ENCODE measurements at regions not wholly inside any gene's neighbourhood (a gene's known extent, or its start where the extent isn't known, plus 50 kb on each side); places are given as distances from the start of the nearest gene placed in this dataset.
"Not testable (repeated sequence)": the region's sequence is repeated elsewhere in the genome, so short reads cannot be mapped to it uniquely, and the experiment has no call there.

DNA sequence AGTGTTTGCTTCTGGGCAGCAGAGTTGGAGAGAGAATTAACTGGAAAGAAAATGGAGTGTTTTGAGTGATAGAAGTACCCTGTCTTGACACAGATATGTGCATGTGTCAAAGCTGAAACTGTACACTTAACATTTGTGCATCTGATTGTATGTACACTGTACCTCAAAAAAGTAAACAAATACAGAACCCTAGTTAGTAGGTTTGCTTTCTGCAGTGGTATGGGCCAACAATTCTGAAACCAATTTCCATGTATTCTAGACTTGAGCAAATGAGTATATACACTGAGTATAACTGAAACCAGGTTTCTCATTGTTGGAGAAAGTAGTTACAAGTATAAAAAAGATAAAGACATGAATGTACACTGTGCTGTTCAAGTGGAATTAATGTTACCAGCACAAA is 52.4 kb downstream of the ELAPOR2 start:
- no peak for DNase-seq (ENCODE audit: low read depth)

DNA sequence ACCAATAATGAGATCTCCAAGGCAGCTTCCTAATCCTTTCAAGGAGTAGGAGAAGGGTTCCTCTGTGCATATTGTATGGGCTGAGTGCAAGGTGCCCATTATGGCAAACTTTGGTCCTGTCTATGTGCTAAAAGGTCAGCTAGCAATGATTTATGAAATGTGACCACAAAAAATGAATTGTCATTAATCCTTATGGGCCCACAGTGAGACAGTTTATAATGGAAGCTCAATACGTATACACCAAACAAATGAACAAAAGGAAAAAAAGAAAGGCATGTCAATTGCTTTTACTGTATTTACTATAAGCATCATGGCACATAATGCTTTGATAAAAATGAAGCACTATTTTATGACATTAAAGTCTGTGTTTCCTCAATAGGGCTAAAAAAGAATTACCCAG is 54.5 kb downstream of the ELAPOR2 start:
- DNase-seq (ENCODE audit: low read depth) = no peak

DNA sequence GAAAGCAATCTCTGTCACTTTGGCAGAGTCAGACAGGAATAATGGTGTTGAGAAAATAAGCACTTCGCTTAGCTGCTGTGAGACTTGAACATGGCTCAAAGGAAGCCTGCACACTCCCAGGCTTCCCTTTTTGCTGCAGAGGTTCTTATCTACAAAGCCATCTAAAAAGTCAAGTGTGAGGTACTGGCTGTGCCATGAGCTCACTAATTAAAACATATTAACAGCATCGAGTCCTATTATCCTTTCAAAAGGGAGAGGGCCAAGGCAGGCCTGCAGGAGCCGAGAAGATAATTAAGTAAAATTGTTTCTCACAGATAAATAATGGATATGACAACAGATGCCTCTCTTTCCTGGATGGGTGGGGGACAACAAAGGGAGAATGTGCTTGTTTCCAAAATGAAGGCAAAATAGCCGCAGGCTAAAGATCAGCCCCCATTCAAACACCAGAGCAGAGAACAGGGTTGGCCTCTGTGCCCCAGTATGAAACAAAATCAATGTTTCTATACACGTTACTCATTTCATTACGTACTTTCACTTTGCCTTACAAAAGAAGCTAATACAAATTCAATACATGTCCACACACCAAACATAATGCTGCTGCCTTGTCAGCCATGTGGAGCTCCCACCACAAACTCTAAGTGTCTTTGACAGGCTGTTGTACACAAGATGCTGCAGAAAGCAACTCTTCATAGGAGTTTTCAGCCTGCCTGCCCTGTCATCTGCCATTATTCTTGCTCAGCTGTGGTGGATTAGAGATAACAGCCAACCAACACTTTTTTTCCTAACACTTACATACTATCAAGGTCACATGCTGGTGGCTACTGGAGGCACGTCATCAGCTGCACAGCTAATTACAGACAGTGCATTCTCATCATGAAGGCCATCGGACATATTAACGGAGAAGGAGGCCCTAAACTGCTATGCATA is 55.3 kb downstream of the ELAPOR2 start:
- peak; percentile 16 for DNase-seq (ENCODE audit: low read depth)

DNA sequence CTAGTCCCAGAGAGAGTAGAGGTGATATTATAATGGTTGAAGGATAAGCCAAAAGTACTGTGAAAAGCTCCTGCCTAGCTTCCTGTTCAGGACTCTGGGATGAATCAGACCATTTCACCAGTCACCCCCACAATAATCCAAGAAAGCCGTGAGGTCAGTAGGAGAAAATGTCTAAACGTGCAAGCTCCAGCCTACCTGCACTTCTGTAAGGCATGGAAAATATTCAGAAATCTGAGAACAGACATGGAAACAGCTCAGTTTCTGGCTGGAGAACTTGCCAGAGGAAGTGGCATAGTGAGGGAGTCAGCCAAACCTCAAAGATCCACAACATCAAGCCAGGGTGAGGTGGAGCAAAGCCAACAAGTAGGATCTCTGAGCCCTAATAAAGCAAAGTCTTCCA is 58.2 kb downstream of the ELAPOR2 start:
- peak; percentile 73 for DNase-seq (ENCODE audit: low read depth)

DNA sequence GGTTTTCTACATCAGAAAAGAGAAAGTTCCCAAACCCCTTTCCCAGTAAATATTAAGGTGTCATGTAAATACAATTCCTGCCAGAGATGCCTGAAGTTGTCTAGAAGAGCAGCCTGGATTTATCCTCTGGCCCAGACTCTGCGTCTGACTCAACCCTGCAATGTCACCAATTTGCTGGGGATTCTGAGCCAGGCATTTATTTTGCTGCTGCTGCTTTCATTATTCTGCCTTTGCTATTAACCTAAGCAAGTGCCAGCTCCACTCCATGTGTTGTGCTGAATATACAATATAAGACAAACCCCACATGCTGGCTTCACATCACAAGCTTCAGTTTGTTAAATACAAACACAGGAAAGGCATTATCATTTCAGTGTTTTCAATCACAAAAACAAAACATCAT is 59.1 kb downstream of the ELAPOR2 start:
- peak; percentile 19 for DNase-seq (ENCODE audit: low read depth)

DNA sequence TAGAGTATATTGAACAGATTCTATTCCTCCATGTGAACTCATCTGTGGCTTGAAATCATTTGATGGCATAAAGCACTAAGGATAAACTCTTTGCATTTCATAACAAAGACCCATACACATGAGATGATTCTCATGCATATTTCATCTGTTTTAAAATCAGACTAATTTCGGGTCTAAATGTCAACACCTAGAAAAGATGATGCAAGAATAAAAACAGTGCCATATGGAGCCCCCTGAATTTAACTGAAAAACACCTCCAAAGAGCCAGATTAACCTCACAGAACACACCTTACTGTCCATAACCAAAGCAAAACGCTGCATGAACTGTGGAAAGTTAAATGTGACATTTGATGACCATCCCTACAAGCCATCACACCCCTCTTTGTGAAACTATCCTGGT is 59.7 kb downstream of the ELAPOR2 start:
- no peak for DNase-seq (ENCODE audit: low read depth)

DNA sequence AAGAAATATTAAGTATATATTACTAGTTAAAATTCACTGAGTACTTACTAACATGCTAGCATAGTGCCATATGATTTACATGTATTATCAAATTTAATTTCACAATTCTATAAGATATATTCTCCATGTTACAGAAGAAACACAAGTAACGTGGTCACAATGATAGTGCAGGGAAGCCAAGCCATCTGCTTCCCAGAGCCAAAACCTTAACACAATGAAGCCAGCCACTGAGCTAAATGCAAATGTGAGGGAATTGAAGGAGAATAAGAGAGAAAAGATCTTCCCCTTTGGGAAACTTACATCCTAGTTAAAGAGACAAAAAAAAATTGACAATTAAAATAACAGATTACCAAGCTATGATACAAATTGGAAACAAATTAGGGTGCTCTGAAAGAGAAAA is 63.6 kb downstream of the ELAPOR2 start:
- DNase-seq (ENCODE audit: low read depth) = no peak

DNA sequence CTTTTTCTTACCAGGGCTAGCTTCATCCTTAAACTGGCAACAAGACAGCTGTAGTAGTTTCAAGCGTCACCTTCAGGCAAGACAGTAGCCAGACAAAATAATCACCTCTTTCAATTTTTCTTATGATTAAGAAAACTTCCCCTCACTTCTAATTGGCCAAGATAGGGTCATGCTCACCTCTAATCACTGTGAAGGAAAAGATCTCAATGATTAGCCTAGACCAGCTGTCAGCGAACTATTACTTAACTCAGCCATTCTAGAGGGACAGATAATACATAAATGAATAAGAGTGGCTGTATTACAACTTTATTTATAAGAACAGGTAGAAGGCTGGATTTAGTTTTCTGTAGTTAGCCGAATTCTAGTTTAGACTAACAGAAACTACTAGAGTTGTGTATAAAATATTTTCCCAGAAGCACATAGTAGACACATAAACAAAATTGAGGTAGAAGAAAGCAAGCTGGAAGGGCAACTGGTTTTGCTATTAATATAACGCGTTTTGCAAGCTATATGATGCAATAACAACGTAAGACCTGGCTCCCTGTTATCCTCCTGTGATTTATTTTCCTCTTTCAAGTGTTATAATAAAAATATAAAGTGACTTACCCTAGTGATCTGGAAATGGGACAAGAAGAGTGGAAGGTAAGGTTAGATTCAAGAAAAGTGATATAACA is 64.3 kb downstream of the ELAPOR2 start:
- no peak for DNase-seq (ENCODE audit: low read depth)

DNA sequence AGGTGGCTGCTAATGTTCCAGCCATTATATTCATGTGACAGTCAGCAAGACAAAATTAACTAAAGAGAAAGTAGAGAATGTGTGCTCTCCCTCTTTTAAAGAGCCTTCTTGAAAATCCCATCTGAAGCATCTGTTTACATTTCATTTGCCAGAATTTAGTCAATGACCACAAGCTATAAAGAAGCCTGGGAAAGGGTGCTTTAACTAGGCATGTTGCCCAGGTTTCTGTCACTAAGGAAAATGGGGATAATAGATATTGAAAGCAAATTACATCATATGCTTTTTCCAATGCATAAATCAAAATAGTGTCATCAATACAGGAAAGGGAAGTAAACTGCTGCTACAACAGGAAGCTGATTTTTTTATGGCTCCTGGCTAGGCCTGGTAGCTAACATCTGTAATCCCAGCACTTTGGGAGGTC is 67.7 kb downstream of the ELAPOR2 start:
- DNase-seq (ENCODE audit: low read depth) = no peak

DNA sequence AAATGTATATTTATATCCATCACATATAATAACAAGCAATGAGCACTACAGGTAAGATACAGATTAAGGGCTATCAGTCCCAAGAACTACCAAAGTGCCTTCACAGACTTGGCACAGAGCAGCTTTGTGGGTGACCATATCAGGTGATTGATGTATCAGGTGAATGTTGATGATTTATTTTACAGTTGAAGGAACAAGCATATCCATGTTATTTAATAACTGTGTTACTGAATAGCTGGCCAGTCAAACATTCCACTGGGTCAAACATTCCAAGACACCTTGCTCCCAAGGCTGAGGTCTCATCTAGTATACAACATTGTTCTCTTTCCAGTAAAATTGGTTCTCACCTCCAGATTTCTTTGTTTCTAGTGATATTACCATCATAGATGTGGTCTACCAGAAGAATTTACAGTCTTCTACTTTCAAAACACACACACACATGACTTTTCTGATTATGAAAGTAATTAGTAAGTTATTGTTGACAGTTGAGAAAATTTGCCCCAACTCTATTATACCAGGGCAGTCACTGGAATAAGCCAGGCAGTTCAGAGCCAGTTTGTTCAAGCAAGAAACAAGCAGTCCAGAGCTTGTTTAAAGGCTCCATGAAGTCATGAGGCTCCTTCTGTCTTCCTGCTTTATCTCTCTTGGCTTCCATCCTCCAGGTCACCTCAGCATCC is 68.2 kb downstream of the ELAPOR2 start:
- DNase-seq (ENCODE audit: low read depth) = no peak

DNA sequence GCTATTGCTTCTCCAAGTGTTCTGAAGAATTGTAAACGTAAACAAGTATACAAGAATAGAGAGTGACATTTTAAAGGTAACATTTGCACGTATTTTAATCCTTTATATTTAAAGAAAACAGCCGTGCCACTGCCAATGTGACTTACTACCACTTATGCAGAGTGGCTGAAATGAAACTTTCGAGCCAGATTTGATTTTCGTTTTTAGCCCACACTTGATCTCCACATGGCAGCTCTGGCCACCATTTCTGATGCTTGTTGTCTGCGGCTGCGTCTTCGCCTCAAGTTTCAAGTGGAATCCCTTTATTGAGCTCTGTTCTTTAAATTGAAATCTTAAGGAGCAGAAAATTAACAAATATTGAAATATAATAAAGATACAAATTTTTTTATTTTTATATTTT is 70.0 kb downstream of the ELAPOR2 start:
- no peak for DNase-seq (ENCODE audit: low read depth)

DNA sequence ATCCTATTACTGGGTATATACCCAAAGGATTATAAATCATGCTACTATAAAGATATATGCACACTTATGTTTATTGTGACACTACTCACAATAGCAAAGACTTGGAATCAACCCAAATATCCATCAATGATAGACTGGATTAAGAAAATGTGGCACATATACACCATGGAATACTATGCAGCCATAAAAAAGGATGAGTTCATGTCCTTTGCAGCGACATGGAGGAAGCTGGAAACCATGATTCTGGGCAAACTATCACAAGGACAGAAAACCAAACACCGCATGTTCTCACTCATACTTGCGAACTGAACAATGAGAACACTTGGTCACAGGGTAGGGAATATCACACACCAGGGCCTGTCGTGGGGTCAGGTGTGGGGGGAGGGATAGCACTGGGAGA is 71.6 kb downstream of the ELAPOR2 start:
- not testable (repeated sequence) for DNase-seq (ENCODE audit: low read depth)

DNA sequence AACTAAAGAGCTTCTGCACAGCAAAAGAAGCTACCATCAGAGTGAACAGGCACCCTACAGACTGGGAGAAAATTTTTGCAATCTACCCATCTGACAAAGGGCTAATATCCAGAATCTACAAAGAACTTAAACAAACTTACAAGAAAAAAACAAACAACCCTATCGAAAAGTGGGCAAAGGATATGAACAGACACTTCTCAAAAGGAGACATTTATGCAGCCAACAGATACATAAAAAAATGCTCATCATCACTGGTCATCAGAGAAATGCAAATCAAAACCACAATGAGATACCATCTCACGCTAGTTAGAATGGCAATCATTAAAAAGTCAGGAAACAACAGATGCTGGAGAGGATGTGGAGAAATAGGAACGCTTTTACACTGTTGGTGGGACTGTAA is 72.1 kb downstream of the ELAPOR2 start:
- not testable (repeated sequence) for DNase-seq (ENCODE audit: low read depth)

DNA sequence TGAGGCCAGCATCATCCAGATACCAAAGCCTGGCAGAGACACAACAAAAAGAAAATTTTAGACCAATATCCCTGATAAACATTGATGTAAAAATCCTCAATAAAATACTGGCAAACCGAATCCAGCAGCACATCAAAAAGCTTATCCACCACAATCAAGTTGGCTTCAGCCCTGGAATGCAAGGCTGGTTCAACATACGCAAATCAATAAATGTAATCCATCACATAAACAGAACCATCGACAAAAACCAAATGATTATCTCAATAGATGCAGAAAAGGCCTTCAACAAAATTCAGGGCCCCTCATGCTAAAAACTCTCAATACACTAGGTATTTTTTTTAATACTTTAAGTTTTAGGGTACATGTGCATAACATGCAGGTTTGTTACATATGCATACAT is 74.1 kb downstream of the ELAPOR2 start:
- not testable (repeated sequence) for DNase-seq (ENCODE audit: low read depth)

DNA sequence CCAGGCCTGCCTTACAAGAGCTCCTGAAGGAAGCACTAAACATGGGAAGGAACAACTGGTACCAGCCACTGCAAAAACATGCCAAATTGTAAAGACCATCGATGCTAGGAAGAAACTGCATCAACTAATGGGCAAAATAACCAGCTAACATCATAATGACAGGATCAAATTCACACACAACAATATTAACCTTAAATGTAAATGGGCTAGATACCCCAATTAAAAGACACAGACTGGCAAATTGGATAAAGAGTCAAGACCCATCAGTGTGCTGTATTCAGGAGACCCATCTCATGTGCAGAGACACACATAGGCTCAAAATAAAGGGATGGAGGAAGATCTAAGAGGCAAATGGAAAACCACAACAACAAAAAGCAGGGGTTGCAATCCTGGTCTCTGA is 75.8 kb downstream of the ELAPOR2 start:
- not testable (repeated sequence) for DNase-seq (ENCODE audit: low read depth)

DNA sequence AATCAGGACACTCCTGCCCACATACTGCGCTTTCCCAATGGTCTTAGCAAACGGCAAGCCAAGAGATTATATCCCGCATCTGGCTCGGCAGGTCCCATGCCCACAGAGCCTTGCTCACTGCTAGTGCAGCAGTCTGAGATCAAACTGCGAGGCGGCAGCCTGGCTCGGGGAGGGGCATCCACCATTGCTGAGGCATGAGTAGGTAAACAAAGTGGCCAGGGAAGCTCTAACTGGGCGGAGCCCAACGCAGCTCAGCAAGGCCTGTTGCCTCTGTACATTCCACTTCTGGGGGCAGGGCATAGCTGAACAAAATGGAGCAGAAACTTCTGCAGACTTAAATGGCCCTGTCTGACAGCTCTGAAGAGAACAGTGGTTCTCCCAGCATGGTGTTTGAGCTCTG is 77.5 kb downstream of the ELAPOR2 start:
- DNase-seq (ENCODE audit: low read depth) = not testable (repeated sequence)

DNA sequence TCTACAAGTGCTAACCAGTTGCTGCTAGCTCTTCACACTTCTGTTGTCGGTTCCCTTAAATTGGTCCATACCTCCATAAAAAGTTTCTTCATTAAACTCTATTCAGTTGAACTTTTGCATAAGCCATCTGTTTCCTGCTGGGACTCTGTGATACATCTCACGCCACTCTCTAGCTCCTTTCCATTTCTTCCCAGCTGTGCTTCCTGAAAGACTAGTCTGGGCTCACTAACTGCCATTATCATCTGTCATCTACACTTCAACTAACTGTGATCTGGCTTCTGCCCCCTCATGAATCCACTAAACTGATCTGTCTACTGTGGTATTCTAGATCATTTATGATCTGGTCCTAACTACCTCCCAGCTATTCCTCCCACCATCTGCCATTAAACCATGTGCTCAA is 78.3 kb downstream of the ELAPOR2 start:
- no peak for DNase-seq (ENCODE audit: low read depth)

DNA sequence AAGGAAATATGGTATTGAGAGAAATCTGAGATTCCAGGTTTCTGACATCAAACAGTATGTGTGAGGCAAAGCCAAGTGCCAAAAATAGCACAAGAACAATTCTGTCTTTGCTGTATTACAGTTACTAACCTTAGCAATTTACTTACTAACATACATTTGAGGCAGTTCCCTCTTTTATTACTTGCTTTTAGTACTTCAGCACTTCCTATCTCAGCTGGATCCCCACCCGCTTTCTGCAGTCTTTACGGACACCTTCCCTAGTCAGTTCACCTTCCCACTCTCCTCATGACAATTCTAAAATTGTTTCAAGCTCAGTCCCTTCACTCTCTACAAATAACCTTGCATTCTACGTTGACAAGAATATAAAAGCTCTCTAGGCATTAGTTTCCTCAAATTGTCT is 79.2 kb downstream of the ELAPOR2 start:
- no peak for DNase-seq (ENCODE audit: low read depth)

DNA sequence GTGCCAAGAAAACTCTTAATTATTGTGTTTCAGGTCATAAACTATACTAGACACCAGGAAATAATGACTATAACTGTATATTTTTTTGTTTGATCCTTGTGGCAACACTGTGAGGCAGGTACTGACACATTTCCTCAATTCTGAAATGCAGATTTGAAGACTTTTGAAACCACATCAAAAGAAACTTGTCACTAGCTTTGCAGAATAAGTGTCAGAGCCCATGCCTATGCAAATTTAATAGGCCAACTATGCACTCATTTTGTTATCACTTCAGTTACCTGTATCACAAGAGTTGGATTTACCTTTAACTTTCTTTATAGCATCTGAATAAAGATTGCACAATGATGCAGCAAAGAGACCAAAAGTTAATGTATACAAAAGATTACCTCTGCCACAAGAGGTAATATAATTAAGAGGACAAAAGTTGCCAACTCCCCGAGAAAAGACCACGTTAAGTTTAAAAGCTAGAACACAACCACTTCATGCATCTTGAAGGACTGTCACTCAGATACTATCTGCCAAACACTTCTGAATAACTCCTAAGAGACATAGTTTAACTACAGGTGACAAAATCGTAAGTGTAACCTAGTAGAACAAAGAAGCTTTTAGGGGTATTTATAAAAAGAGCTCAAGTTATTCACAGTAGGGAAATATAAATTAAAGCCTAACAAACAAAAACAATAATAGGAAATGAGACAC is 80.5 kb downstream of the ELAPOR2 start:
- no peak for DNase-seq (ENCODE audit: low read depth)

DNA sequence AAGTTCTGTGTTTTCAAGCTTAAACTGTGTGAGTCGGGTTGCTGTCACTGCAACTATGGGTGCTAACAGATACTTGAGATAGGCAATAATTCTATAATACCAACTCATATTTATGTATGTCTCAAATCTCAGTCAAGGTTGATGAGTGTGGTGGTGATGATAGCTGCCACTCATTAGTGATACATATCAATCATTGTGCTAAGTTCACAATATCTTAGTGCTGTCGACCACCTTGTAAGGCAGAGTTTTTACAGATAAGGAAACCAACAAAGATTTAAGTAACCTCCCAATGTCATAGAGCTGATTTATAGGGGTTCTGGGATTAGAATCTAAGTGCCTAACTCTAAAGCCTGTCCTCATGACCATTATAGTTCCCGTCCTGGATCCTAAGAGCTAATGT is 82.5 kb downstream of the ELAPOR2 start:
- no peak for DNase-seq (ENCODE audit: low read depth)

DNA sequence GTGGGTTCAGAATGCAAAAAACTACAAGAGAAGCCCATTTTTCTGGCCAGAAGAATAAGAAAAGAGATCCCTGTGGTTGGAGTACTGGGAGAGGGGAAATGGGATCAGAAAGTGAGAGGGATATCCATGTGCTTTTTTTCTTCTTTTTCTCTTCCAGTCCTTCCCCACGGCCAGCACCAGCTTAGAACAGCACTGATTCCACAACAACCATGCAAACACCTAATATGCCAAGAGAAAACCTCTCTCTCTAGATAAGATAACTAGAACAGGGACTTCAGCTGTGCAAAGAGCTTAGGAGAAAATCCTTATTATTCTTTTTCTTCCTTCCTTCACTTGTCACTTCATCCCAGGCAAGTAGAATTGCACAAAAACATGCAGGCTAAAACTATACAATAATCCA is 83.5 kb downstream of the ELAPOR2 start:
- no peak for DNase-seq (ENCODE audit: low read depth)

DNA sequence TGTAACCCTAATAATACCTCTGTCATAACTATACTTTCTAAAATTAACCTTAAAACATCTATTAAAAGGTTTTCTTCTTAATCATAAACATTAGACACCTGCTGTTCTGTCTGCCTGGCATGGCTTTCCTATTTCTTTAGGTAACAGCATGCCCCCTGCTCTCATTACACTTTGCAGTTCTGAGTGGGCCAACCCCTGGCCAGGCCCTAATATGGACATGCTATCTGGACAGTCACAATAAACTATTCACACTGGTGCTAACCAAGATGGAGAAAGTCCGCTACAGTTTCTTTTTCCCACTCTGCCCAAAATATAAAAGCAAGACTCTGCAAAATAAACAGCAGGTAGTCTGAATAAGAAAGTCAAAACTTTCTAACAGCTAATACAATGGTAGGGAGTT is 84.0 kb downstream of the ELAPOR2 start:
- DNase-seq (ENCODE audit: low read depth) = no peak
